HG03354 (cell line): ENCODE measurements at regions not wholly inside any gene's neighbourhood (a gene's known extent, or its start where the extent isn't known, plus 50 kb on each side); places are given as distances from the start of the nearest gene placed in this dataset.

Experiments used
- ATAC-seq: cut with Tn5 transposase; IDR thresholded peaks from one replicate; pipeline ENCODE4 v1.9.1; 2021; ENCODE audit warnings: mild to moderate bottlenecking; ENCODE audit not compliant: unreplicated experiment, poor library complexity, severe bottlenecking

GRCh38 chr5:51731421-51732029, 348.3 kb downstream of the ISL1 start:
- no peak for ATAC-seq

DNA sequence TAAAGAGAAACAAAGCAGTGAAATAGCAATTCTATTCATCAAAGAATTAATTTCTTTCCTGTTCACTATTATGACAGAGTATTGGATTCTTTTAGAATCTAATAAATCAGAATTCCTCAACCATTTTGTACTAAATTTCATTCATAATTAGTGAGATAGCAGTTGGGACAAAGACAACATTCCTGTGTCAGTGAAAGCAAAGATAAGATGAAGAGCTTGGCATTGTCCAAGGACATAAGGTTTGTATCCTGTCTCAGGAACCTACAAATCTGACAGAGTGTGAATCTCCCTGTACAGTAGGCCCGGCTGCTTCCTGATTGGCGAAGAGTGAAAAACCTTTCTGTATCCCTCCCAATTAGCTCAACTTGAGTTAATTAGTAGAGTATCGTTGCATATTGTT, 349.1 kb downstream of the ISL1 start:
- ATAC-seq, result no peak

- ATAC-seq, result no peak
Measured at GRCh38 chr5:51734677-51735076, 351.4 kb downstream of the ISL1 start.

DNA sequence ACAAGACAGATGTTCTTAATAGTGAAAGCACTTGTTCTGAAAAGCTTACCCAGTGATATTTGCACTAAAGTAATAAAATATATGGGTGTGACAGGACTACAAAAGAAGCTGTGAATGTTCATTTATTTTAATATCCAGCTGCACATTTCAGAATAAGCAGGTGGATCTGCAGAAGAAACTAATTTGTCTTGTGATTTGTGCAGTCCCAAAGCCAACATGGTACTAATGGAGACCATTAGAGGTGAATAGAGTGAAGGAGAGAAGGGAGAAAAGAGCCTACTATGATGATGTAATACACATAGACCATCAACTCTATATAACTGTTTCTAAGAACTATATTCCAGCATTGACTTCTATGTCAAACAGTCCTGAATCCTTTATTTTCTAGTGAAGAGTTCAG, 362.8 kb downstream of the ISL1 start:
- no peak for ATAC-seq

DNA sequence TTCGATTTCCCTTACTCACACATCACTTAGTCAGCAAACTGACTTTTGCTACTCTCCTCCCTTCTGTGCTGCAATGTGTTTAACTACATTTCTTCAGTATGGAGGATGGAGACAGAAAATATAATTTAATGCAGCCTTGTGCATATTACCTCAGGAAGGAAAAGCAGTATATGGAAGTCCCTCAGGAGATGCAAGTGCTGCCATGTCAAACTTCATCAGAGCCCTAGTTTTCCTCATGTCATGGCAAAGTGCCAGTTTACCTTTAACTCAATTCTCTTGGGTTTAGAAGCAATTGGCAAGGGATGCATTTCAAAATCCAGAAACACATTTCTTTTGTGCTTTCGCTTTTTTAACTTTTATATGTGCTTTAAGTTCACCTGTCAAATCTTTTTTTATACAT, 365.4 kb downstream of the ISL1 start:
- no peak for ATAC-seq
